Activated CD4-positive, alpha-beta memory T cell treated with anti-CD3 and anti-CD28 coated beads for 36 hours (primary cell): ENCODE measurements at regions not wholly inside any gene's neighbourhood (a gene's known extent, or its start where the extent isn't known, plus 50 kb on each side); places are given as distances from the start of the nearest gene placed in this dataset.

Experiments used
- CTCF ChIA-PET: fragments of 350-600 bp; sonication (Branson Sonifier 250); formaldehyde crosslinking; loops from one replicate; lab custom pipeline; 2021; ENCODE audit warnings: antibody characterized with exemption, inconsistent platforms; lab: Charles Lee
- POLR2A ChIA-PET: fragments of 350-600 bp; sonication (Branson Sonifier 250); formaldehyde crosslinking; loops from one replicate; lab custom pipeline; 2021; ENCODE audit warnings: antibody characterized with exemption; lab: Charles Lee
- DNase-seq: peaks from one replicate; pipeline ENCODE4 v3.0.0-alpha.2; 2020
- H3K27ac Mint-ChIP-seq: one replicate; pipeline ENCODE4 v1.8.0; 2021; ENCODE audit warnings: mixed read lengths
- H3K27me3 Mint-ChIP-seq: one replicate; pipeline ENCODE4 v1.8.0; 2021; ENCODE audit warnings: mixed read lengths
- H3K36me3 Mint-ChIP-seq: one replicate; pipeline ENCODE4 v1.8.0; 2021; ENCODE audit warnings: mixed read lengths
- H3K4me1 Mint-ChIP-seq: one replicate; pipeline ENCODE4 v1.8.0; 2021; ENCODE audit warnings: low read depth, mixed read lengths
- H3K4me3 Mint-ChIP-seq: one replicate; pipeline ENCODE4 v1.8.0; 2021; ENCODE audit warnings: mild to moderate bottlenecking, mixed read lengths
- H3K9me3 Mint-ChIP-seq: one replicate; pipeline ENCODE4 v1.8.0; 2021; ENCODE audit warnings: mixed read lengths
- intact Hi-C: fragments of 100-400 bp; cut with micrococcal nuclease; formaldehyde crosslinking; loops from one replicate; pipeline ENCODE4 v1.15.1; 2023

DNA sequence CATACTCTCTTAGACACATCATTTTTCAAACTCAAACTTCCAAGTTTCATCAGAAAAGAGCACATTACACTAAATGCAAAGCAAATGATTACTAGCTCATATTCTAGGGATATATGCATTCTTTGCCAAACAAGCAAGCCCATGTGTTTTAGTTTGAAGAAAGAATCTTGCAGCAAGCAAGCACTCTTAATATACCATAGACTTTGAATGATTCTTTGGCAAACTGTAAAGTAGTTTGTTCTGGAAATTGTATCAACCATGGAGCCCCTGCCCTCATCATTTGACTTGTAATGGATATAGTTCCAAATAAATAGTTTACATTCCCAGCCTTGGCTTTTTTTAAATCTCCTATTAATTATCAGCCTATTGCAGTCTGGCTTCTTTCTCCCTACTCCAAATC is 325.2 kb downstream of the NR2F1-AS1 start:
- no peak for DNase-seq
- Mint-ChIP-seq H3K27me3 (no peaks in the 10 kb centered on the region), H3K4me1 (no peaks in the 10 kb centered on the region), H3K27ac (no peak overlapping the region), H3K36me3 (no peaks in the 10 kb centered on the region), H3K9me3 (no peaks in the 10 kb centered on the region), H3K4me3 (no peak overlapping the region)
- intact Hi-C loops, result no loop called here
- ChIA-PET POLR2A (no interaction called here), CTCF (no interaction called here)

DNA sequence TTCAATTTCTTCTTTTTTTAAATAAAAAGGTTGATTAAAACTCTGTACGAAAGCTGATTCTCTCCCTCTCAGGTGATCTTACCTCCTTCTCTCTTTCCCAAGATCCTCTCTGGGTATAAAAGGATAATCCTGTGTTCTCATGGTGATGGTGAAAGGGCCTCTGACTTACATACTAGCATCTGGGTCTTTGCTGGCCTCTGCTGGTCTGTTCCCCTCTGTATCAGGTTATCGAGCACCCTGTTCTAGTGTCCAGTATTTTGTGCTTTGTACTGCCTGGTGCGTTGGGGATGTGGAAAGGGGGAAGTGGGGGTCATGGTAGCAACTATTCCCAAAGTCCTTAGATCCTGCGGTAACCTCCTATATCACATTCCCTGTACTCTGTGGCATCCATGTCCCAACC is 328.9 kb downstream of the NR2F1-AS1 start:
- ChIA-PET CTCF (no interaction called here), POLR2A (no interaction called here)
- Mint-ChIP-seq H3K36me3 (no peaks in the 10 kb centered on the region), H3K27me3 (no peaks in the 10 kb centered on the region), H3K4me1 (no peaks in the 10 kb centered on the region), H3K27ac (no peak overlapping the region), H3K9me3 (no peaks in the 10 kb centered on the region), H3K4me3 (no peak overlapping the region)
- intact Hi-C loops, result no loop called here
- DNase-seq, result no peak

DNA sequence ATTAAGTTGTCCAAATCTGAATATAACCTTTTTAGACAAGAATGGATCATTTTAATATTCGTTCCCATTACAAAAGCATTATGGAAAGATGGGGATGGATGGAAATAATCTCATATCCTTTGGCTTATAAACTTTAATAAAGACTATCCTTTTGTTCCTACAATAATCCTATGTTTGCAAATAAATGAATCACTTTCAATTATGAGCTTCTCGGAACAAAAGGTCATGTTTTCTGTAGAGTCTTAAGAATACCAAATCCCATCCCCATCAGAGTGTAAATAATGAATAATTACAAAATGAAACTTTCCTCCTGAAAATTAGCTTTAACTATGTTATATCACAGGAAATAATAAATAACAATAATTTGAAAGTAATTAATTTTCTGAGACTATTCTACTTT is 329.7 kb downstream of the NR2F1-AS1 start:
- no peaks in the 10 kb centered on the region for H3K36me3 Mint-ChIP-seq
- CTCF ChIA-PET, result no interaction called here
- H3K27me3 Mint-ChIP-seq, result no peaks in the 10 kb centered on the region
- intact Hi-C loops, result no loop called here
- DNase-seq, result no peak
- H3K27ac Mint-ChIP-seq, result no peak overlapping the region
- POLR2A ChIA-PET, result no interaction called here
- H3K4me1 Mint-ChIP-seq, result no peaks in the 10 kb centered on the region
- H3K4me3 Mint-ChIP-seq, result no peak overlapping the region
- no peaks in the 10 kb centered on the region for H3K9me3 Mint-ChIP-seq

DNA sequence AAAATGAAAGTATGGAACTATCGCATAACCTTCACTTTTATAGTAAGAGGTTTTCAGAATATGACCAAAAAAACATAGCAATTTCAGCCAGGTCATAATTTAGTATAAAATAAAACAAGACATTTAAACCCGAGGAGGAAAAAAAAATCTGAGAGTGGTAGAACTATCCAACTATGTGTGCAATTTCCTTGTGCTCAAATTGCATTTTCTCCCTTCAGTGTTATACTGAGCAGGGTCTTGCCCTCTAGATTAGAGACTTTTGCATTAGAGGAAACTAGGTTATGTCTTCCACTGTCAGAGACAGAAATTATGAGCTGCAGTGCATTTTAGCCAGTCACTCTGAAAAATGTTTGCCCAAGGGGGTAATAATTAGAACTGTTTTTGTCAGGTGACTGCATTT is 330.6 kb downstream of the NR2F1-AS1 start:
- no peak overlapping the region for H3K27ac Mint-ChIP-seq

DNA sequence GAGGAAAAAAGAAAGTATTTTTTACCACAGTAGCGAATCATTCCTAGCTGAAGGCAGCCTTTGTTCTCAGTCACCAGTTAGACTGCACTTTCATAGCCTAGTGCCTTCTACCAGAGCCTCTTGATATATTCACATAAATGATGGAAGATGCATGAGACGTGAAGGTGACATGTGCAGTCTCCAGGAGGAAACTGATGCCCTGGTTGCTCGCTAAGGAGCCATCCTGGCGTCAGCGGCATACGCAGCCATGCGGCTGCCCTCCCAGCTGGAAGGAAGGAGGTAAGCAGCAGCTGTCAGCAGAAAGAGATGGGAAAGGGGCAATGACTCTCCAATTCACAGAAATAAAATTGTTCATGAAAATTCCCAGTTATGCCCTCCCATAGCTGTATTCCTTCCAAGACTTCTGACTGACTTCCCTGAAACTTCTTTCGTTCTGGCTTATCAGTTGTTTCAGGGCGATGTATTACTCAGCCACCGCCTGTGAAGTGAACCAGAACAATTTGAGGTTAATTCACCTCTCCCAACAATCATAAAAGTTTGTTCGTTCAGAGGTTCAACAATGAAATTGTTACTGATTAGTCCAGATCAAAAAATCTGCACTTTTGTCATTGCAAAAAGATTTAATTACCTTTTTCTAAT is 331.2 kb downstream of the NR2F1-AS1 start:
- no peak overlapping the region for H3K27ac Mint-ChIP-seq
- no peak overlapping the region for H3K4me3 Mint-ChIP-seq
- ChIA-PET CTCF (no interaction called here), POLR2A (interaction anchor here (0.7 kb wide), 1 partner anchor 74 kb away, joined by 5 read pairs; no protein-coding TSS in a partner anchor)
- no peaks in the 10 kb centered on the region for H3K27me3 Mint-ChIP-seq
- DNase-seq, result no peak
- no peaks in the 10 kb centered on the region for H3K9me3 Mint-ChIP-seq
- intact Hi-C loops, result no loop called here
- H3K4me1 Mint-ChIP-seq, result no peaks in the 10 kb centered on the region
- no peaks in the 10 kb centered on the region for H3K36me3 Mint-ChIP-seq

More for the DNA sequence above, 330.6 kb downstream of the NR2F1-AS1 start:
- POLR2A ChIA-PET, result interaction anchor here (0.7 kb wide), 1 partner anchor 74 kb away, joined by 5 read pairs; no protein-coding TSS in a partner anchor
- Mint-ChIP-seq H3K9me3 (no peaks in the 10 kb centered on the region), H3K36me3 (no peaks in the 10 kb centered on the region), H3K4me1 (no peaks in the 10 kb centered on the region), H3K4me3 (no peak overlapping the region), H3K27me3 (no peaks in the 10 kb centered on the region)
- DNase-seq, result no peak
- CTCF ChIA-PET, result no interaction called here
- intact Hi-C loops, result no loop called here

DNA sequence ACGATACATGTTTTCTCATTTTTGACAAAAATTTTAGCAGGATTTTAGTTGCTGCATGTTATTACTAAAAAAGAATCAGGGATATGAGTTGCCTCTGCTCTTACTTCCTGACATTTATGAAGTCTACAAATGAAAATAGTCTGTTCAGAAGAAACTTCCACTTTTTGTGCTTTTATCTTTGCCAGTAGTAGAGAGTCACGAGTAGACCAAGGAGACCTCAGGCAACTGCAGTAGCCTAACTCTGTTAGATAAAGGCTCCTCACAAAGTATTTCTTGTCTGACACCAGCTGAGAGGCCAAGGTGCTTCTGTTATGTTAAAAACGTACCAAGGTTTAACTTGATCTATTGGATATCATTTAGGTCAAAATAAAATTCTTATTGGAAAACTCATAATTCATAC is 333.9 kb downstream of the NR2F1-AS1 start:
- Mint-ChIP-seq H3K4me3 (no peak overlapping the region), H3K36me3 (no peaks in the 10 kb centered on the region), H3K27me3 (no peaks in the 10 kb centered on the region), H3K9me3 (no peaks in the 10 kb centered on the region), H3K4me1 (no peaks in the 10 kb centered on the region), H3K27ac (no peak overlapping the region)
- intact Hi-C loops, result no loop called here
- no peak for DNase-seq
- CTCF ChIA-PET, result no interaction called here
- POLR2A ChIA-PET, result no interaction called here

DNA sequence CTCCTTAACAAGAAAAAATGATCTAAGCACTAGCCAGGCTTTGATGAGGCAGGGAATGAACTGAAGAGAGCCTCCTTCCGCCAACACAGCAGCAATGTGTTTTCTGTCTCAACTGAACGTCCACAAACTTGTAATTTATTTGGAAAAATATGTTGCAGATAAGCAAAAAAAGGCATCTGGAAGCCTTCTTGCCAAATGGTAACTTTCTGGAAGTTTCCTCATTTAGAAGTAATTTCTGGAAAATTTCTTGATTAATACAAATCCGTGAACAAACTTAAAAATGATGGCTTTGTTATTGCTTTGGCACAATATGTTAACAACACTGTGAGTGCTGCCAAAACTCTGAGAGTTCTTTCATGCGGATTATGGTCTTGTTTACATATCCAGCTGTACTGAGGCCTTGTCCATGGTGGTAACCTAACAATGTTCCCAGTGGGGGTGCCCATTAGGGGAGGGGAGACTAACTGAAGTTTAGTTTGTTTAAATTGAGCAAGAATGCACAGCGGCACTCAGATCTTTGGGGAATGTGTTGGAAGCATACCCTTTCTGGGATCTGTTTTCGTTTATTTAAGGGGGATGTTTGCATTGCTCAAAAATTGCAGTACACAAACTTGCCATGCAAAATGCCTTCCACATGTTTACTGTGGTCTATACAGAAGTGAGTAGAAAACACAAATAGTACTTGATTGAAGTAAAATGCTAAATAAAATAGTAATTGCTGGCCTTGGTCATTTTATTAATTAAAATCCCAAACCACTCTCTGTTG is 334.7 kb downstream of the NR2F1-AS1 start:
- ChIA-PET CTCF (no interaction called here), POLR2A (no interaction called here)
- Mint-ChIP-seq H3K4me3 (no peak overlapping the region), H3K4me1 (no peaks in the 10 kb centered on the region), H3K36me3 (no peaks in the 10 kb centered on the region), H3K27me3 (no peaks in the 10 kb centered on the region), H3K27ac (no peak overlapping the region), H3K9me3 (no peaks in the 10 kb centered on the region)
- no peak for DNase-seq
- intact Hi-C loops, result no loop called here

DNA sequence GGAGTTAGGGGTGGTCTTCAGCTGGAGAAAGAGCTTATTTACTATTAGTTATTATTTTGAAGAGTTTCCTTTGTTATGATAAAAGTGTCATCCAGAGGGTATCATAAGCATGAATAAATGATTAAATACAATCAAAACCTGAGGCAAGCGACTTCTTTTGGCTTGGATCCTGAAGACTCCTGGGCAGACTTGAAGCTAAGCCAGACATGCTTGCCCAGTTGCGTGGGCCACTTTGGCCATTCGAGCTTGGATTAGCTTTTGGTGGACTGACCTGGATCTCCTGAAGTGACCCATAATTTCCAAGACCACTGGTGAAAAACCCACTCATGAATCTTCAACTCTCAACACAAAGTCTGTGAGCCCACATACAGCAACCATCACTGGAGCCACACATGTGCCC is 335.8 kb downstream of the NR2F1-AS1 start:
- intact Hi-C loops, result no loop called here
- Mint-ChIP-seq H3K27me3 (no peaks in the 10 kb centered on the region), H3K4me1 (no peaks in the 10 kb centered on the region), H3K4me3 (no peak overlapping the region), H3K36me3 (no peaks in the 10 kb centered on the region), H3K9me3 (no peaks in the 10 kb centered on the region), H3K27ac (no peak overlapping the region)
- CTCF ChIA-PET, result no interaction called here
- DNase-seq, result no peak
- POLR2A ChIA-PET, result no interaction called here

DNA sequence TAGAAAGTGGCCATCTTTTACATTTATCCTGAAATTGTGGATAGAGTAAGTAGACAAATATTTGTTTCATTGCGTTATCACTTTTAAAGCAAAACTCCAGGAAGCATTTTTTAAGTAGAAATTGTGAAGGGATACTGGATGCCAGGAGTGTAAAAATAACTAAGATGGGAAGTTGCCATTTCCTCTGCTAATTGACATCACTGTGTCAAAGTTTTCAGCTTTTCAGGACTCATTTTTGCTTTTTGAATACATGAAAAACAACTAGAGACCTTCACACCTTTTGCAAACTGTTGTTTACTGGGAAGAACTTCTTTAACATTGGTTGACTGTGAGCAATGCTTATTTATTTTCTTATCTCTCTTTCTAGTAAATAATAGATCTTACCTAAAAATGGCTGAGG is 337.5 kb downstream of the NR2F1-AS1 start:
- intact Hi-C loops, result no loop called here
- CTCF ChIA-PET, result no interaction called here
- no peaks in the 10 kb centered on the region for H3K36me3 Mint-ChIP-seq
- H3K27ac Mint-ChIP-seq, result no peak overlapping the region
- no peaks in the 10 kb centered on the region for H3K9me3 Mint-ChIP-seq
- H3K27me3 Mint-ChIP-seq, result no peaks in the 10 kb centered on the region
- no peaks in the 10 kb centered on the region for H3K4me1 Mint-ChIP-seq
- POLR2A ChIA-PET, result no interaction called here
- no peak overlapping the region for H3K4me3 Mint-ChIP-seq
- no peak for DNase-seq

DNA sequence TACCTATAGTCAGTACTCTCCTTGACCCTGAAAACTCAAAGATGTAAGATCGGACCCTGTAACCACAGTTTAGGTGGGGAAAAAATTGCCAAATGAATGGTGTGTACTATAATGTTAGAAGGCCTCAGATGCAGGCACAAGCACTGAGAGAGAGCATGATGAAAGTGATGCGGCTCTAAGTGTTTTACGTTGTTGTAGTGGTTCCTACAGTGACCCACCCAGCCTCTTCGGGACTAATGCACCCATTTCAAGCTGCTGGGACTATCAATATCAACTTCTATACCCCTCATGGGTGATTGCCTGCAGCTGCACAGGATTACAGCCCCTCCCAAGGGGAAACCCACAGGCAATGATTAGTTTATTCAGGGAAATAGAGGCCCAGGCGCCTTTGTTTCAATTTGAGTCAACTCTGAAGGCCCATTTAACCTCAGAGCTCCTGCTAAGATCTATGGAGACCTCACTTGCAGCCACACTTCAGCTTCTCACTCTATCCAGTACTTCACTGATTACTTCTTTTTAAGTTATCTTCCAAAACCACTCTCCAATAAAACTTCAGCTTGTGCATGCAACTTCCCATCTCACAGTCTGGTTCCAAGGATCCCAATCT is 340.7 kb downstream of the NR2F1-AS1 start:
- H3K36me3 Mint-ChIP-seq, result no peaks in the 10 kb centered on the region
- H3K27ac Mint-ChIP-seq, result no peak overlapping the region
- ChIA-PET CTCF (no interaction called here), POLR2A (no interaction called here)
- no peak for DNase-seq
- no peak overlapping the region for H3K4me3 Mint-ChIP-seq
- no peaks in the 10 kb centered on the region for H3K9me3 Mint-ChIP-seq
- intact Hi-C loops, result no loop called here
- no peaks in the 10 kb centered on the region for H3K4me1 Mint-ChIP-seq
- H3K27me3 Mint-ChIP-seq, result no peaks in the 10 kb centered on the region

DNA sequence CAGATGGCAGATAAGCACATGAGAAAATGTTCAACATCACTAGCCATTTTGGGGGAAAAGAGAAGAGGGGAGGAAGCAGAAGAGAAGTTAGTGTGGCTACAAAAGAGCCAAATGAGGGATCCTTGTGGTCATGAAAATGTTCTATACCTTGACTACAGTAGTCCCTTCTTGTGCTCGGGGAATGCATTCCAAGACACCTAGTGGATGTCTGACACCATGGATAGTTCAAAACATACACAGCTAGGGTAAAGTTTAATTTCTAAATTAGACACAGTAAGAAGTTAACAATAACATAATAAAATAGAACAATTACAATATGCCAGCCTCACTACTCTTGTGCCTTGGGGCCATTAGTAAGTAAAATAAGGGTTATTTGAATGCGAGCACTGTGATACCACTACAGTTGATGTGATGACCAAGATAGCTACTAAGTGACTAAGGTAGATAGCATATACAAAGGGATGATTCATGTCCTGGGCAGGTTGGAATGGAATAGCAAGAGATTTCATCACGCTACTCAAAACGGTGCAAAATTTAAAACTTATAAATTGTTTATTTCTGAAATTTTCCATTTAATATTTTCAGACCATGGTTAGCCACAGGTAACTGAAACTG is 344.1 kb downstream of the NR2F1-AS1 start:
- H3K36me3 Mint-ChIP-seq, result no peaks in the 10 kb centered on the region

DNA sequence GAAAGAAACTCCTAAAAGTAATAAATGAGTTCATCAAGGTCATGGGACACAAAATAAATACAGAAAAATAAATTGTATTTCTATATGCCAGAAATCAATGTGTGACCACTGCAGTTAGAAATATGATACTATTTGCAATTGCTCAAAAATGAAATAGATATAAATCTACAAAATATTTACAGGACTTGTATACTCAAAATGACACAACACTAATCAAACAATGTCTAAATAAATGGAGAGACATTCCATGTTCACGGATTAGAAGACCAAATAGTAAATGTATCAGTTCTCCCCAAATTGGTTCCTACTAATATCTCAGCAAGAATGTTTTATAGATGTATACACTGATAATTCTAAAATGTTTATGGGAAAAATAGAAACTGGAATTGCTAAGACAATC is 345.3 kb downstream of the NR2F1-AS1 start:
- Mint-ChIP-seq H3K4me3 (no peak overlapping the region), H3K27me3 (no peaks in the 10 kb centered on the region), H3K27ac (no peak overlapping the region), H3K4me1 (no peaks in the 10 kb centered on the region), H3K9me3 (no peaks in the 10 kb centered on the region), H3K36me3 (no peaks in the 10 kb centered on the region)
- POLR2A ChIA-PET, result no interaction called here
- no peak for DNase-seq
- CTCF ChIA-PET, result no interaction called here
- intact Hi-C loops, result no loop called here

More for the DNA sequence above, 344.1 kb downstream of the NR2F1-AS1 start:
- Mint-ChIP-seq H3K4me3 (no peak overlapping the region), H3K9me3 (no peaks in the 10 kb centered on the region), H3K4me1 (no peaks in the 10 kb centered on the region), H3K27me3 (no peaks in the 10 kb centered on the region), H3K27ac (no peak overlapping the region)
- intact Hi-C loops, result no loop called here
- no peak for DNase-seq
- ChIA-PET CTCF (no interaction called here), POLR2A (no interaction called here)
